Activated CD4-positive, alpha-beta T cell treated with anti-CD3 and anti-CD28 coated beads, Interleukin-2, amount 10 ng/mL, durations not matched to agents 24 days and 14 days (primary cell): ENCODE measurements at regions not wholly inside any gene's neighbourhood (a gene's known extent, or its start where the extent isn't known, plus 50 kb on each side); places are given as distances from the start of the nearest gene placed in this dataset.

ENCODE experiments used
- DNase-seq: peaks from one replicate; pipeline ENCODE4 v3.0.0; 2022
- H3K27ac Mint-ChIP-seq: one replicate; pipeline ENCODE4 v1.8.0; 2022; ENCODE audit warnings: mild to moderate bottlenecking, mixed read lengths
- H3K27me3 Mint-ChIP-seq: one replicate; pipeline ENCODE4 v1.8.0; 2022; ENCODE audit warnings: mixed read lengths
- H3K36me3 Mint-ChIP-seq: one replicate; pipeline ENCODE4 v1.8.0; 2022; ENCODE audit warnings: low read depth, mild to moderate bottlenecking, mixed read lengths
- H3K4me1 Mint-ChIP-seq: one replicate; pipeline ENCODE4 v1.8.0; 2021; ENCODE audit warnings: mixed read lengths
- H3K4me3 Mint-ChIP-seq: one replicate; pipeline ENCODE4 v1.8.0; 2022; ENCODE audit warnings: mild to moderate bottlenecking, moderate library complexity, mixed read lengths
- H3K9me3 Mint-ChIP-seq: one replicate; pipeline ENCODE4 v1.8.0; 2021; ENCODE audit warnings: mixed read lengths
- intact Hi-C: fragments of 100-400 bp; cut with micrococcal nuclease; formaldehyde crosslinking; loops from one replicate; pipeline ENCODE4 v1.15.1; 2023

- no peaks in the 10 kb centered on the region for H3K36me3 Mint-ChIP-seq
- H3K27me3 Mint-ChIP-seq: no peaks in the 10 kb centered on the region
- intact Hi-C loops: loop anchor here (1.0 to 5.0 kb wide), 6 partner anchors 39 to 665 kb away; no protein-coding TSS in a partner anchor
- H3K9me3 Mint-ChIP-seq: no peaks in the 10 kb centered on the region
- DNase-seq: no peak
- H3K27ac Mint-ChIP-seq: peak overlapping the region; percentile 62
- no peak overlapping the region for H3K4me3 Mint-ChIP-seq
- peaks cover 20% of the 10 kb centered on the region for H3K4me1 Mint-ChIP-seq
These were observed 91.7 kb upstream of the RMDN2 start for GRCh38 chr2:37833423-37833822.

GRCh38 chr2:37836270-37836669 lies 88.8 kb upstream of the RMDN2 start:
- Mint-ChIP-seq H3K4me3 (no peak overlapping the region), H3K27ac (no peak overlapping the region), H3K27me3 (no peaks in the 10 kb centered on the region), H3K4me1 (peaks cover 20% of the 10 kb centered on the region), H3K36me3 (no peaks in the 10 kb centered on the region), H3K9me3 (no peaks in the 10 kb centered on the region)
- intact Hi-C loops: no loop called here
- DNase-seq: no peak

- no peaks in the 10 kb centered on the region for H3K36me3 Mint-ChIP-seq
- H3K9me3 Mint-ChIP-seq: no peaks in the 10 kb centered on the region
- intact Hi-C loops: no loop called here
- no peak for DNase-seq
- H3K4me1 Mint-ChIP-seq: peaks cover 20% of the 10 kb centered on the region
- H3K27ac Mint-ChIP-seq: no peak overlapping the region
- H3K27me3 Mint-ChIP-seq: peaks cover 4% of the 10 kb centered on the region
- no peak overlapping the region for H3K4me3 Mint-ChIP-seq
These were observed 88.4 kb upstream of the RMDN2 start for GRCh38 chr2:37836711-37837110.

- intact Hi-C loops: no loop called here
- no peak for DNase-seq
- Mint-ChIP-seq H3K27me3 (peaks cover 11% of the 10 kb centered on the region), H3K9me3 (no peaks in the 10 kb centered on the region), H3K4me1 (peaks cover 17% of the 10 kb centered on the region), H3K4me3 (no peak overlapping the region), H3K36me3 (no peaks in the 10 kb centered on the region), H3K27ac (no peak overlapping the region)
These were observed 87.3 kb upstream of the RMDN2 start for GRCh38 chr2:37837628-37838328.

GRCh38 chr2:37838541-37839167 lies 86.4 kb upstream of the RMDN2 start:
- Mint-ChIP-seq H3K27ac (no peak overlapping the region), H3K4me1 (peaks cover 10% of the 10 kb centered on the region), H3K9me3 (no peaks in the 10 kb centered on the region), H3K4me3 (no peak overlapping the region), H3K27me3 (peaks cover 16% of the 10 kb centered on the region), H3K36me3 (no peaks in the 10 kb centered on the region)
- intact Hi-C loops: no loop called here
- DNase-seq: no peak

GRCh38 chr2:37839991-37840390 lies 85.1 kb upstream of the RMDN2 start:
- Mint-ChIP-seq H3K36me3 (no peaks in the 10 kb centered on the region), H3K27ac (no peak overlapping the region), H3K4me3 (no peak overlapping the region), H3K9me3 (peaks cover 4% of the 10 kb centered on the region), H3K4me1 (peaks cover 6% of the 10 kb centered on the region), H3K27me3 (peaks cover 22% of the 10 kb centered on the region)
- no peak for DNase-seq
- intact Hi-C loops: no loop called here

- H3K27me3 Mint-ChIP-seq: peaks cover 24% of the 10 kb centered on the region
- no peaks in the 10 kb centered on the region for H3K36me3 Mint-ChIP-seq
- intact Hi-C loops: no loop called here
- DNase-seq: no peak
- H3K4me3 Mint-ChIP-seq: no peak overlapping the region
- H3K4me1 Mint-ChIP-seq: no peaks in the 10 kb centered on the region
- peaks cover 5% of the 10 kb centered on the region for H3K9me3 Mint-ChIP-seq
- H3K27ac Mint-ChIP-seq: no peak overlapping the region
These were observed 82.2 kb upstream of the RMDN2 start for GRCh38 chr2:37842732-37843440.

- H3K36me3 Mint-ChIP-seq: no peaks in the 10 kb centered on the region
- no peak overlapping the region for H3K27ac Mint-ChIP-seq
- H3K27me3 Mint-ChIP-seq: peaks cover 24% of the 10 kb centered on the region
- H3K4me1 Mint-ChIP-seq: no peaks in the 10 kb centered on the region
- intact Hi-C loops: no loop called here
- peaks cover 5% of the 10 kb centered on the region for H3K9me3 Mint-ChIP-seq
- no peak for DNase-seq
- no peak overlapping the region for H3K4me3 Mint-ChIP-seq
These were observed 81.5 kb upstream of the RMDN2 start for GRCh38 chr2:37843556-37843955.

- H3K9me3 Mint-ChIP-seq: peaks cover 10% of the 10 kb centered on the region
- intact Hi-C loops: no loop called here
- H3K27ac Mint-ChIP-seq: no peak overlapping the region
- no peak overlapping the region for H3K4me3 Mint-ChIP-seq
- H3K27me3 Mint-ChIP-seq: peaks cover 24% of the 10 kb centered on the region
- DNase-seq: no peak
- peaks cover 1% of the 10 kb centered on the region for H3K4me1 Mint-ChIP-seq
- H3K36me3 Mint-ChIP-seq: no peaks in the 10 kb centered on the region
These were observed 78.9 kb upstream of the RMDN2 start for GRCh38 chr2:37846207-37846606.

- Mint-ChIP-seq H3K36me3 (no peaks in the 10 kb centered on the region), H3K27me3 (peaks cover 13% of the 10 kb centered on the region), H3K27ac (no peak overlapping the region), H3K4me1 (peaks cover 5% of the 10 kb centered on the region), H3K4me3 (no peak overlapping the region), H3K9me3 (peaks cover 10% of the 10 kb centered on the region)
- DNase-seq: no peak
- intact Hi-C loops: no loop called here
These were observed 77.3 kb upstream of the RMDN2 start for GRCh38 chr2:37847792-37848191.

GRCh38 chr2:37848451-37848850 lies 76.6 kb upstream of the RMDN2 start:
- intact Hi-C loops: no loop called here
- H3K36me3 Mint-ChIP-seq: no peaks in the 10 kb centered on the region
- peaks cover 10% of the 10 kb centered on the region for H3K27me3 Mint-ChIP-seq
- DNase-seq: no peak
- no peak overlapping the region for H3K4me3 Mint-ChIP-seq
- no peak overlapping the region for H3K27ac Mint-ChIP-seq
- H3K4me1 Mint-ChIP-seq: peaks cover 5% of the 10 kb centered on the region
- peaks cover 10% of the 10 kb centered on the region for H3K9me3 Mint-ChIP-seq

GRCh38 chr2:37849911-37850310 lies 75.2 kb upstream of the RMDN2 start:
- intact Hi-C loops: no loop called here
- H3K27ac Mint-ChIP-seq: no peak overlapping the region
- peaks cover 3% of the 10 kb centered on the region for H3K27me3 Mint-ChIP-seq
- H3K4me3 Mint-ChIP-seq: no peak overlapping the region
- H3K9me3 Mint-ChIP-seq: peaks cover 7% of the 10 kb centered on the region
- no peaks in the 10 kb centered on the region for H3K36me3 Mint-ChIP-seq
- H3K4me1 Mint-ChIP-seq: peaks cover 5% of the 10 kb centered on the region
- DNase-seq: no peak

- Mint-ChIP-seq H3K36me3 (no peaks in the 10 kb centered on the region), H3K27me3 (no peaks in the 10 kb centered on the region), H3K4me1 (peaks cover 5% of the 10 kb centered on the region), H3K27ac (no peak overlapping the region), H3K4me3 (no peak overlapping the region), H3K9me3 (peaks cover 5% of the 10 kb centered on the region)
- no peak for DNase-seq
- intact Hi-C loops: no loop called here
These were observed 73.7 kb upstream of the RMDN2 start for GRCh38 chr2:37851428-37851827.

- intact Hi-C loops: no loop called here
- DNase-seq: no peak
- Mint-ChIP-seq H3K27me3 (peaks cover 3% of the 10 kb centered on the region), H3K4me3 (no peak overlapping the region), H3K36me3 (no peaks in the 10 kb centered on the region), H3K4me1 (peaks cover 5% of the 10 kb centered on the region), H3K27ac (no peak overlapping the region), H3K9me3 (peaks cover 5% of the 10 kb centered on the region)
These were observed 73.1 kb upstream of the RMDN2 start for GRCh38 chr2:37851828-37852584.
